HG03103 (cell line): ENCODE measurements at regions not wholly inside any gene's neighbourhood (a gene's known extent, or its start where the extent isn't known, plus 50 kb on each side); places are given as distances from the start of the nearest gene placed in this dataset.

Source experiments
- ATAC-seq: cut with Tn5 transposase; IDR thresholded peaks from one replicate; pipeline ENCODE4 v1.9.1; 2021; ENCODE audit warnings: low read depth; ENCODE audit not compliant: unreplicated experiment

GRCh38 chr13:40160618-40161350, 505.3 kb downstream of the COG6 start:
- no peak for ATAC-seq

- no peak for ATAC-seq
These were observed 505.1 kb downstream of the FOXO1 start for GRCh38 chr13:40161351-40161810.

GRCh38 chr13:40161931-40162330, 504.5 kb downstream of the FOXO1 start:
- no peak for ATAC-seq

GRCh38 chr13:40163066-40164000, 503.1 kb downstream of the FOXO1 start:
- ATAC-seq, result no peak

GRCh38 chr13:40164133-40164532, 502.3 kb downstream of the FOXO1 start:
- ATAC-seq, result no peak

DNA sequence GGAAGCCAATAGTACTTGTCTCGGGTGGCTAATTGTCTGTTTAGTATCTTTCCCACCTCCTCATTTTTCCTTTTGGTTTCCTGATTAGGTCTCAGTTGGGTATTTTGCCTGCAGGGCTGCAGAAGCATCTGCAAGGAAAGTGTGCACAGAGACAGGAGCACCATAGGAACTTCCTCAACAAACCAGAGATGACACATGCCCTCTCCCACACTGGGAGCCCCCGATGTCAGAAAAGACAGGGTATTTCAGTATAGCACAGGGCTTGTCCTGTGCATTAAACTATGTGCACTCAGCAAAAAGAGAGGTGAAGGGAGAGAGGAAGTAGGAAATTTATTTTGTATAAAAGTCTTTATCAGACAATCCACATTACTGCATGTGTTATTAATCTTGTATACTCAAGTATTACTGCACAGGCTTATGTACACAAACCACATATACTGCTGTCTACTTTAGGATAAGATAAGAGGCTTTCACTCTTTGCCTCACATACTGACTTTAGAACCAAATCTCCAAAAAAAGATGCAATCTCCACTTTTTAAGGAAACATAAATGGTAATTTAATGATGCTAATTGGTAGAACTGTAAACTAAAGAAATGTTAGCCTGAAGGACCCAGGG, 501.0 kb downstream of the FOXO1 start:
- no peak for ATAC-seq

GRCh38 chr13:40167327-40167726, 499.1 kb downstream of the FOXO1 start:
- no peak for ATAC-seq

DNA sequence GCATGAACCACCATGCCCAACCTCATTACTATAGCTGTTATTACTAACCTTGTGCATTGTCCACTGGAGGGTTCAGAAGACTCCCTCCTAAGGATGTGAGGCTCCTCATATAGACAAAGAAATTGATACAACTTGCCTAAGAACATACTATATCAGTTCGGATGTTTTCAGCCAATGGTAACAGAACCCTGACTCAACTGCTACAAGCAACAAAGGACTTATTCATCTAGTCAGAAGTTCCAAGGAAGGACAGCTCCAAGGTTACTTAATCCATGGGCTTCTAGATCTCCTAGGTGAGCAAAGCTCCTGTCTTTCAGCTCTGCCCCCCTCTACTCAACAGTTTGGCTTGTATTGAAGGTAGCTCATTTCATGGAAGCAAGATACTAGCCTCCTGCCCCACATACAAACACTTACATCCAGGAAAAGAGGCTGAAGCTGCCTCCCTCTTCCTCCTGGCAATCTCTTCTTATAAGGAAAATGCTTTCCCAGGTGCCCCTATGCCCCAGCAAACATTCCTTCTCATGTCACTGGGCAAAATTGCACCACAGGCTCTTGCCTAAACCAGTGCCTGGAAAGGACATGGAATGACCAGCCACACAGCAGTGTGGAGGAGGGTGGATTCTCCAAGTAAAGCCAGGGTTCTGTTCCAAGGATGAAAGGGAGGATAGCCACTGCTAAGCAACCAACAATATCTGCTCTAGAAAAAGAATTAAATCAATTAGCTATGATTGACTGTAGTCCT, 497.8 kb downstream of the FOXO1 start:
- no peak for ATAC-seq

GRCh38 chr13:40169476-40169875, 497.0 kb downstream of the FOXO1 start:
- no peak for ATAC-seq

GRCh38 chr13:40170091-40170490, 496.4 kb downstream of the FOXO1 start:
- no peak for ATAC-seq

- ATAC-seq, result no peak
These were observed 495.5 kb downstream of the FOXO1 start for GRCh38 chr13:40170982-40171381.

DNA sequence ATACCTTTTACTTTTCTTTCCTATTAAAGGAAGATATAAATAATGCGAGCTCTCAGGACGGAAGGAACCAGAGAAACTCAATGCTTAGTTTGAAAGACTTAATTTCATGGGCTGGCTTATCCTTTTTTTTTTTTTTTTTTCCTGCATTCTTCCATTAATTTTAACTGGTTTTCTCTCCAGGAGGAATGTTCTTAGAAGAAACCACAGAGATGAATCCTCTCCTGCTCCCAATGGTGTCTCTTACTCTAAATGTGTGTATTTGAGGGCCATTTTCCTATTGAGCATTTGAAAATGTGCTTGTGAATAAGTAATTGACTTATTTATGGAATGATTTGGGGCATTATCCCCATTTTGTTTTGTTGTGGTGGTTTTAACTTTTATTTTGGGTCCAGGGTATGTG, 494.9 kb downstream of the FOXO1 start:
- ATAC-seq, result no peak

GRCh38 chr13:40172149-40172591, 494.3 kb downstream of the FOXO1 start:
- ATAC-seq, result no peak

GRCh38 chr13:40172878-40173277, 493.6 kb downstream of the FOXO1 start:
- ATAC-seq, result no peak

GRCh38 chr13:40175639-40176038, 490.8 kb downstream of the FOXO1 start:
- ATAC-seq, result no peak

GRCh38 chr13:40176242-40176641, 490.2 kb downstream of the FOXO1 start:
- no peak for ATAC-seq

GRCh38 chr13:40178130-40178529, 488.3 kb downstream of the FOXO1 start:
- ATAC-seq, result no peak

DNA sequence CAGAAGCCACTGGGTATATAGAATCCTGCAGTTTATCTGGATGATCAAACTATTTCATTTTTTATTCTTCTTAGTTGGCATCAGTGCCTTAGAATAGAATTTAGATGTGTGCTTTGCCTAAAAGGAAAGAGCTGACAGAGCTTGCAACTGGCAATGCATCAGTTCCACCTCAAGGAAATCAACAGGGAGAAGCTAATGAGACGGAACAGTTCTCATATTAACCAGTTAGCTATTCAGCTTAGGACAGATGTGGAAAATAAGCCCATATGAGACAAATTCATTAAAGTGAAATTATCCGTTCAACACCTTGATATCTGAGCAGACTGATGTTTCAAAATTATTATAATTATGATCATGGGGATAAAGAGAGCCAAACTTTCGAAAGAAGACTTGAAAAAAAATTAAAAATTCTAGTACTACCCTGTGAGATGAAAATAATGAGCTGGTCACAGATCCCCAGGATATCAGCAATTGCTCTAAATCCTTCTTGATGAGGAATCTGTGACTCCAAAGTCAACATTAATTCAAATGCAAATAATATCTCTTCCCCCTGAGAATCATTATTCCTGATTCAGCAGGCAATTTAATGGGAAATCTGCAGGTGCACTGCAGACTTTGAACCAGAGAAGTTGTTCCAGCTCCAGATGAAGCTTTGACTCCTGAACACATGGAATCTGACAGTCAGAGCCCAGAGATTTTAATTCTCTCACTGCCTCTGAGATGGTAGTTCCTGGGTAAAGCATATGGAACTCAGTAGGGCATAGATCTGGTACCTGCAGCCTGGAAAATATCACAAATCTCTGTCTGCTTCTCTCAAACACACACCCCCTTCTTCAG, 486.8 kb downstream of the FOXO1 start:
- no peak for ATAC-seq

DNA sequence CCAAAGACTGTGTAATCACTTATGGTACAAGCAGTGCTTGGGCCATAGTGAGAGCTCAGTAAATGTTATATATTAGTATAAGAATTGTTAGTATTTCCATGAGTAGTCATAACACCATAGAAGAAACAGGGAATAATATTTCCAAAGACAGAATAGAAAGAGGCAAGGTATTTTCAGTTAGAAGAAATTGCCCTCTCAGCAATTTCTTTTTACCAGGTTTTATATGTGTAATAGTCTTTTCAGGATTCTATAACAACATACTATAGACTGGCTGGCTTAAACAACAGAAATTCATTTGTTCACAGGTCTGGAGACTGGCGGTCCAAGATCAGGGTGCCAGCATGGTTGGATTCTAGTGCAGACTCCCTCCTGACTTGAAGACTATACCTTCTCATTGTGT, 485.7 kb downstream of the FOXO1 start:
- no peak for ATAC-seq
